Neural progenitor cell (in vitro differentiated cells): ENCODE measurements at regions not wholly inside any gene's neighbourhood (a gene's known extent, or its start where the extent isn't known, plus 50 kb on each side); places are given as distances from the start of the nearest gene placed in this dataset.

Experiments
- CTCF ChIP-seq: fragments of 200-600 bp; sonication (generic); IDR thresholded peaks from 2 replicates; pipeline ENCODE4 v1.5.1; 2017; ENCODE audit warnings: antibody characterized with exemption, mild to moderate bottlenecking
- EZH2 ChIP-seq: fragments of 200-600 bp; sonication (generic); IDR thresholded peaks from 2 replicates; pipeline ENCODE4 v1.6.1; 2017; ENCODE audit warnings: antibody characterized with exemption, mild to moderate bottlenecking, moderate library complexity
- EZH2phosphoT487 ChIP-seq: fragments of 200-600 bp; sonication (generic); IDR thresholded peaks from 2 replicates; pipeline ENCODE4 v1.6.1; 2017; ENCODE audit warnings: antibody characterized with exemption

DNA sequence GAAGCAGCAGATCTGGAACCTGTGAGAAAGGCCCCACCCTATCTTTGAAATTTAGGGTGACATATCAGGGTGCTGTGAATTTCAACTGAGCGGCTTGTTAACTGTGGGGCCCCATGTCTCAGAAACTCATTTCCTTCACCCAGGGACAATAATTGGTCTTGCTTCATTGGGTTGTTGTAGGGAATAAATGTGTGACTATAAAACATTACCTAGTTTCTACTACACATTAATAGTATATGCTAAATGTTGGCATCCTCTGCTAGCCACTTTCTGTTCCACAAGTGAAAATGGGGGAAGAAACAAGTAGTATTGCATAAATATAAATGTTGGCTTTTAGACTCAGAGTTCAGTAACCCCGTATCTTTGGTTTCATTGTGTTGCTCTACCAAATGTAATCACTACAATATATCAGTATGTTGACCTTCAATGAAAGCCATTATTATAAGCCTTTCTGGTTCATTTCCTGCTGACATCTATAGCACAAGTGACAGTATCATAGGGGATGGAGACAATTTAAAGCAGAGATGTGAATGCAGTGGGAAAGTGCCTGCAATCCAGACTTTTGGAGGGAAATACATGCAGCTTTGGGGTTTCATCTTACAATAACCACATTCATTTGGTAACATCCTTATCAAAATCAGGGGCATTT, 905.5 kb upstream of the RAG2 start:
- TF ChIP-seq EZH2 (no peak), CTCF (no peak), EZH2phosphoT487 (no peak)
